ENCODE measurements at regions not wholly inside any gene's neighbourhood (a gene's known extent, or its start where the extent isn't known, plus 50 kb on each side); places are given as distances from the start of the nearest gene placed in this dataset.

GRCh38 chr2:200747668-200748618 lies 63.8 kb upstream of the BZW1 start (continued):
- TF ChIP-seq NFYB (CRISPR knock-in tag; IDR thresholded peaks at IDR 0.05) (no peak), ZHX1 (CRISPR knock-in tag; IDR thresholded peaks at IDR 0.05; ENCODE audit: low read depth) (0 out of 2 replicates have a peak, but pooled peaks have one; percentile 11), ZNF552 (CRISPR knock-in tag; IDR thresholded peaks at IDR 0.05; ENCODE audit: borderline replicate concordance) (peak; percentile 68; the same call in 1 of the 2 replicates), GTF2F1 (IDR thresholded peaks at IDR 0.05; ENCODE audit: low read length) (no peak), FOSL1 (CRISPR knock-in tag; IDR thresholded peaks at IDR 0.05; ENCODE audit: borderline replicate concordance) (peak; percentile 59; the same call in 1 of the 2 replicates), RXRA (CRISPR knock-in tag; IDR thresholded peaks at IDR 0.05) (peak; percentile 63; the same call in 1 of the 2 replicates), ZNF703 (CRISPR knock-in tag; IDR thresholded peaks at IDR 0.05; ENCODE audit: borderline replicate concordance) (peak; percentile 97), ZNF792 (CRISPR knock-in tag; IDR thresholded peaks at IDR 0.05) (peak; percentile 55; the same call in 1 of the 2 replicates), ASH2L (IDR thresholded peaks at IDR 0.05; ENCODE audit: insufficient read length, low read depth, low read length) (peak; percentile 84), YEATS4 (CRISPR knock-in tag; IDR thresholded peaks at IDR 0.05; ENCODE audit: borderline replicate concordance) (peak; percentile 46; the same call in 1 of the 2 replicates)
- TF ChIP-seq, protein P1, sequence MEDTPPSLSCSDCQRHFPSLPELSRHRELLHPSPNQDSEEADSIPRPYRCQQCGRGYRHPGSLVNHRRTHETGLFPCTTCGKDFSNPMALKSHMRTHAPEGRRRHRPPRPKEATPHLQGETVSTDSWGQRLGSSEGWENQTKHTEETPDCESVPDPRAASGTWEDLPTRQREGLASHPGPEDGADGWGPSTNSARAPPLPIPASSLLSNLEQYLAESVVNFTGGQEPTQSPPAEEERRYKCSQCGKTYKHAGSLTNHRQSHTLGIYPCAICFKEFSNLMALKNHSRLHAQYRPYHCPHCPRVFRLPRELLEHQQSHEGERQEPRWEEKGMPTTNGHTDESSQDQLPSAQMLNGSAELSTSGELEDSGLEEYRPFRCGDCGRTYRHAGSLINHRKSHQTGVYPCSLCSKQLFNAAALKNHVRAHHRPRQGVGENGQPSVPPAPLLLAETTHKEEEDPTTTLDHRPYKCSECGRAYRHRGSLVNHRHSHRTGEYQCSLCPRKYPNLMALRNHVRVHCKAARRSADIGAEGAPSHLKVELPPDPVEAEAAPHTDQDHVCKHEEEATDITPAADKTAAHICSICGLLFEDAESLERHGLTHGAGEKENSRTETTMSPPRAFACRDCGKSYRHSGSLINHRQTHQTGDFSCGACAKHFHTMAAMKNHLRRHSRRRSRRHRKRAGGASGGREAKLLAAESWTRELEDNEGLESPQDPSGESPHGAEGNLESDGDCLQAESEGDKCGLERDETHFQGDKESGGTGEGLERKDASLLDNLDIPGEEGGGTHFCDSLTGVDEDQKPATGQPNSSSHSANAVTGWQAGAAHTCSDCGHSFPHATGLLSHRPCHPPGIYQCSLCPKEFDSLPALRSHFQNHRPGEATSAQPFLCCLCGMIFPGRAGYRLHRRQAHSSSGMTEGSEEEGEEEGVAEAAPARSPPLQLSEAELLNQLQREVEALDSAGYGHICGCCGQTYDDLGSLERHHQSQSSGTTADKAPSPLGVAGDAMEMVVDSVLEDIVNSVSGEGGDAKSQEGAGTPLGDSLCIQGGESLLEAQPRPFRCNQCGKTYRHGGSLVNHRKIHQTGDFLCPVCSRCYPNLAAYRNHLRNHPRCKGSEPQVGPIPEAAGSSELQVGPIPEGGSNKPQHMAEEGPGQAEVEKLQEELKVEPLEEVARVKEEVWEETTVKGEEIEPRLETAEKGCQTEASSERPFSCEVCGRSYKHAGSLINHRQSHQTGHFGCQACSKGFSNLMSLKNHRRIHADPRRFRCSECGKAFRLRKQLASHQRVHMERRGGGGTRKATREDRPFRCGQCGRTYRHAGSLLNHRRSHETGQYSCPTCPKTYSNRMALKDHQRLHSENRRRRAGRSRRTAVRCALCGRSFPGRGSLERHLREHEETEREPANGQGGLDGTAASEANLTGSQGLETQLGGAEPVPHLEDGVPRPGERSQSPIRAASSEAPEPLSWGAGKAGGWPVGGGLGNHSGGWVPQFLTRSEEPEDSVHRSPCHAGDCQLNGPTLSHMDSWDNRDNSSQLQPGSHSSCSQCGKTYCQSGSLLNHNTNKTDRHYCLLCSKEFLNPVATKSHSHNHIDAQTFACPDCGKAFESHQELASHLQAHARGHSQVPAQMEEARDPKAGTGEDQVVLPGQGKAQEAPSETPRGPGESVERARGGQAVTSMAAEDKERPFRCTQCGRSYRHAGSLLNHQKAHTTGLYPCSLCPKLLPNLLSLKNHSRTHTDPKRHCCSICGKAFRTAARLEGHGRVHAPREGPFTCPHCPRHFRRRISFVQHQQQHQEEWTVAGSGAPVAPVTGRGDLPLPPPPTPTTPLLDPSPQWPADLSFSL (CRISPR knock-in tag; IDR thresholded peaks at IDR 0.05): peak; percentile 81
- TF ChIP-seq, protein P2, sequence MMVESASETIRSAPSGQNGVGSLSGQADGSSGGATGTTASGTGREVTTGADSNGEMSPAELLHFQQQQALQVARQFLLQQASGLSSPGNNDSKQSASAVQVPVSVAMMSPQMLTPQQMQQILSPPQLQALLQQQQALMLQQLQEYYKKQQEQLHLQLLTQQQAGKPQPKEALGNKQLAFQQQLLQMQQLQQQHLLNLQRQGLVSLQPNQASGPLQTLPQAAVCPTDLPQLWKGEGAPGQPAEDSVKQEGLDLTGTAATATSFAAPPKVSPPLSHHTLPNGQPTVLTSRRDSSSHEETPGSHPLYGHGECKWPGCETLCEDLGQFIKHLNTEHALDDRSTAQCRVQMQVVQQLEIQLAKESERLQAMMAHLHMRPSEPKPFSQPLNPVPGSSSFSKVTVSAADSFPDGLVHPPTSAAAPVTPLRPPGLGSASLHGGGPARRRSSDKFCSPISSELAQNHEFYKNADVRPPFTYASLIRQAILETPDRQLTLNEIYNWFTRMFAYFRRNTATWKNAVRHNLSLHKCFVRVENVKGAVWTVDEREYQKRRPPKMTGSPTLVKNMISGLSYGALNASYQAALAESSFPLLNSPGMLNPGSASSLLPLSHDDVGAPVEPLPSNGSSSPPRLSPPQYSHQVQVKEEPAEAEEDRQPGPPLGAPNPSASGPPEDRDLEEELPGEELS (CRISPR knock-in tag; IDR thresholded peaks at IDR 0.05): peak; percentile 94
- TF ChIP-seq, protein P3, sequence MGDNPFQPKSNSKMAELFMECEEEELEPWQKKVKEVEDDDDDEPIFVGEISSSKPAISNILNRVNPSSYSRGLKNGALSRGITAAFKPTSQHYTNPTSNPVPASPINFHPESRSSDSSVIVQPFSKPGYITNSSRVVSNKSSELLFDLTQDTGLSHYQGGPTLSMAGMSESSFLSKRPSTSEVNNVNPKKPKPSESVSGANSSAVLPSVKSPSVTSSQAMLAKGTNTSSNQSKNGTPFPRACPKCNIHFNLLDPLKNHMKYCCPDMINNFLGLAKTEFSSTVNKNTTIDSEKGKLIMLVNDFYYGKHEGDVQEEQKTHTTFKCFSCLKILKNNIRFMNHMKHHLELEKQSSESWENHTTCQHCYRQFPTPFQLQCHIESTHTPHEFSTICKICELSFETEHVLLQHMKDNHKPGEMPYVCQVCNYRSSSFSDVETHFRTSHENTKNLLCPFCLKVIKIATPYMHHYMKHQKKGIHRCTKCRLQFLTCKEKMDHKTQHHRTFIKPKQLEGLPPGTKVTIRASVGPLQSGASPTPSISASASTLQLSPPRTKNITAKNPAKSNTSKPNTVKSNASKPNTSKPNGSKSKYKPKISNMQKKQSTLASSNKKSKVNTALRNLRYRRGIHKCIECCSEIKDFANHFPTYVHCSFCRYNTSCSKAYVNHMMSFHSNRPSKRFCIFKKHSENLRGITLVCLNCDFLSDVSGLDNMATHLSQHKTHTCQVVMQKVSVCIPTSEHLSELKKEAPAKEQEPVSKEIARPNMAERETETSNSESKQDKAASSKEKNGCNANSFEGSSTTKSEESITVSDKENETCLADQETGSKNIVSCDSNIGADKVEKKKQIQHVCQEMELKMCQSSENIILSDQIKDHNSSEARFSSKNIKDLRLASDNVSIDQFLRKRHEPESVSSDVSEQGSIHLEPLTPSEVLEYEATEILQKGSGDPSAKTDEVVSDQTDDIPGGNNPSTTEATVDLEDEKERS (CRISPR knock-in tag; IDR thresholded peaks at IDR 0.05): no peak

All from HepG2 (cell line).